Stomach (tissue), 8 donors: ENCODE measurements at regions not wholly inside any gene's neighbourhood (a gene's known extent, or its start where the extent isn't known, plus 50 kb on each side); places are given as distances from the start of the nearest gene placed in this dataset.

Experiments
- DNase-seq, 2 donors: peaks; one replicate each; pipeline versions ENCODE4 v3.0.0 to v3.0.0-alpha.2; 2013 to 2019
- H3K27ac ChIP-seq, 5 donors: fragments of 200-600 bp in 4 of 5; sonication (generic) in 4 of 5; one replicate each; pipeline ENCODE4 v1.5.1; 2013 to 2019; ENCODE audit warnings: mild to moderate bottlenecking in 1 of 5, moderate library complexity in 1 of 5
- H3K27me3 ChIP-seq, 3 donors: fragments of 200-600 bp; sonication (generic); one replicate each; pipeline ENCODE4 v1.5.1; 2017 to 2019; ENCODE audit warnings: mixed run types in 1 of 3
- H3K36me3 ChIP-seq, 4 donors: fragments of 200-600 bp; sonication (generic); 1 replicate in 3 of 4; 2 replicates in 1 of 4; pipeline ENCODE4 v1.5.1; 2016 to 2019
- H3K4me1 ChIP-seq, 4 donors: fragments of 200-600 bp; sonication (generic); one replicate each; pipeline ENCODE4 v1.5.1; 2016 to 2019
- H3K4me3 ChIP-seq, 4 donors: fragments of 200-600 bp; sonication (generic) in 3 of 4; one replicate each; pipeline ENCODE4 v1.5.1; 2016 to 2019; ENCODE audit warnings: mild to moderate bottlenecking in 1 of 4
- H3K9me3 ChIP-seq, 4 donors: fragments of 200-600 bp; sonication (generic); one replicate each; pipeline ENCODE4 v1.5.1; 2016 to 2019
- EP300 ChIP-seq: sonication (generic); formaldehyde crosslinking; IDR thresholded peaks from one replicate; pipeline ENCODE4 v1.6.1; 2017; ENCODE audit warnings: antibody characterized with exemption
- POLR2A ChIP-seq, 4 donors: fragments of 450-650 bp; IDR thresholded peaks; one replicate each; pipeline ENCODE4 v1.6.1; 2016; ENCODE audit warnings: antibody characterized with exemption in 4 of 4, control low read depth in 2 of 4, mild to moderate bottlenecking in 1 of 4, moderate library complexity in 1 of 4
- POLR2AphosphoS5 ChIP-seq, 3 donors: sonication (generic); formaldehyde crosslinking; IDR thresholded peaks; one replicate each; pipeline ENCODE4 v1.6.1; 2016; ENCODE audit warnings: antibody characterized with exemption in 3 of 3
- WGBS, 5 donors: extraction: QIAGEN DNeasy Blood & Tissue Kit in 3 of 5; methylation state at CpG; one replicate each; pipeline versions ENCODE4 v1.1.5 to v1.1.7; 2013 to 2018; 5-methylcytosine and 5-hydroxymethylcytosine counted together
- intact Hi-C: fragments of 100-400 bp; cut with DNase I; formaldehyde crosslinking; loops from one replicate; pipeline ENCODE4 v1.15.1; 2023; ENCODE audit warnings: low total_unique reads
- TF ChIP-seq, protein P1 (sequence below), 7 experiments: fragments of 450-650 bp in 4 of 7; fragments of 200-600 bp in 3 of 7; sonication (generic) in 3 of 7; IDR thresholded peaks; one replicate each; pipeline ENCODE4 v1.5.1; 2016 to 2019; ENCODE audit warnings: antibody characterized with exemption in 7 of 7, control low read depth in 2 of 7, mild to moderate bottlenecking in 1 of 7
- donor health status: healthy with polysubstance abuse.
- donor health status: Bipolar disorder and iron deficiency.
- donor health status: healthy.

DNA sequence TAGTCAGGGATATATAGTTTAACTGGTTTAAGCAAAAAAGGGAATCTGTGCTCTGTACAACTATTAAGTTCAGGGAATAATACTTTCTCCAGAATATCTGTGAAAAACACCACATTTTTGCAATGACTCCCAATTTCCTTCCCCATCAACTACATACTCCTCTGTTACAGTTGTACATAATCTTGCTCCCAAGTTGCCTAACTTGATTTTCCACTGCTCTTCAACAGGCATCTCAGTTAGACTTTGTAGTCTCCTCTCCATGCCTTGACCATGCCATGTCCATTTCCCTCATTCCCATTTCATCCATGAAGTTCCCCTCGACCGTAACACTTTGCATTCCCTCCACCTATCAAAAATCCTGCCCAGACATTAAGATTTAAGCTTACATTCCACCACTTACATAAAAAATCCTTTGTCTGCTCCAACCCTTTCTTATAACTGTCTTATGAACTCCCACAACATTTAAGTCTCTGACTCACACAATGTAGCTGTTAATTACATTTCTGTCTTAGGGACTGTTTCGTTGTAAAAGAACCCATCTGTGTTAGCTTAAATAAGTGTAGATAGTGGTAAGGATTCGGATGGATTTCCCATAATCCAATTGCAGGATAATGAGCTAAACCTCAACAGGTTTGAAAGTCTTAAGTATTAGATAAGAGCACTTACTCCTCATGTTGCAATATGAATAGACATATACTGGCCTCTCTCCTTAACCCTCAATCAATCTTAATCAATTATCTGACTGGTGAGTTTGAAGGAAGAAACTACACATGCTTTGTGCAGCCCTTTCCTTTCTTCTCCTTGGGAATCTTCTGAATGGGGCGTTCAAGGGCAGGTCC, 156.5 kb downstream of the PAWR start:
- Histone ChIP-seq H3K27ac (no peak overlapping the region), H3K9me3 (no peaks in the 10 kb centered on the region), H3K36me3 (no peaks in the 10 kb centered on the region), H3K4me1 (no peaks in the 10 kb centered on the region), H3K4me3 (no peak overlapping the region), H3K27me3 (no peaks in the 10 kb centered on the region)
- 84 to 93% (median 89%) methylated on average over 5 of the region's 5 CpGs for WGBS, 5 donors
- no peak for DNase-seq
- TF ChIP-seq, protein P1, sequence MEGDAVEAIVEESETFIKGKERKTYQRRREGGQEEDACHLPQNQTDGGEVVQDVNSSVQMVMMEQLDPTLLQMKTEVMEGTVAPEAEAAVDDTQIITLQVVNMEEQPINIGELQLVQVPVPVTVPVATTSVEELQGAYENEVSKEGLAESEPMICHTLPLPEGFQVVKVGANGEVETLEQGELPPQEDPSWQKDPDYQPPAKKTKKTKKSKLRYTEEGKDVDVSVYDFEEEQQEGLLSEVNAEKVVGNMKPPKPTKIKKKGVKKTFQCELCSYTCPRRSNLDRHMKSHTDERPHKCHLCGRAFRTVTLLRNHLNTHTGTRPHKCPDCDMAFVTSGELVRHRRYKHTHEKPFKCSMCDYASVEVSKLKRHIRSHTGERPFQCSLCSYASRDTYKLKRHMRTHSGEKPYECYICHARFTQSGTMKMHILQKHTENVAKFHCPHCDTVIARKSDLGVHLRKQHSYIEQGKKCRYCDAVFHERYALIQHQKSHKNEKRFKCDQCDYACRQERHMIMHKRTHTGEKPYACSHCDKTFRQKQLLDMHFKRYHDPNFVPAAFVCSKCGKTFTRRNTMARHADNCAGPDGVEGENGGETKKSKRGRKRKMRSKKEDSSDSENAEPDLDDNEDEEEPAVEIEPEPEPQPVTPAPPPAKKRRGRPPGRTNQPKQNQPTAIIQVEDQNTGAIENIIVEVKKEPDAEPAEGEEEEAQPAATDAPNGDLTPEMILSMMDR (IDR thresholded peaks at IDR 0.05), result no peak
- TF ChIP-seq POLR2AphosphoS5 (IDR thresholded peaks at IDR 0.05) (no peak), EP300 (no peak)
- intact Hi-C loops, result no loop called here

DNA sequence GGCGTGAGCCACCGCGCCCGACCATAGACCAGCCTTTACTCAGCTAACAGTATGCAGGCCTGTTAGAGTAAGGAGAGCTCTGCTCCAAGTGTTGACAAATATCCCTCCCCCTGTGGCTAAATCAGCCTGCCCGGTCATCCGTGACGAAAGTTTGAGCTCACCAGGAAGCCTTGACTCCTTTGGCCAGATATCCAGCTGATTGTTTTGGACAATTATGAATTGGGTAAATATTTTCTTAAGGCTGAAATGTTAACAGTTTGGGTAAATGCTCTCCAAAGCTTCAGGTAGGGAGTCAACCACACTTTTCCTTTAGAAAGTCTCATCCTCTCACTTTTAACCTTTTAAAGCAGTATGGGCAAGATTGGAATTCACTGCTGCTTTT, 157.9 kb downstream of the PAWR start:
- H3K4me1 ChIP-seq, result no peaks in the 10 kb centered on the region
- intact Hi-C loops, result no loop called here
- 61 to 71% (median 67%) methylated on average over 7 of the region's 7 CpGs for WGBS, 5 donors
- H3K27ac ChIP-seq, result no peak overlapping the region
- no peaks in the 10 kb centered on the region for H3K27me3 ChIP-seq
- H3K36me3 ChIP-seq, result no peaks in the 10 kb centered on the region
- H3K4me3 ChIP-seq, result no peak overlapping the region
- no peak for DNase-seq
- no peaks in the 10 kb centered on the region for H3K9me3 ChIP-seq
- TF ChIP-seq, protein P1 (IDR thresholded peaks at IDR 0.05), result no peak
- TF ChIP-seq POLR2AphosphoS5 (IDR thresholded peaks at IDR 0.05) (no peak), POLR2A (IDR thresholded peaks at IDR 0.05) (no peak)

DNA sequence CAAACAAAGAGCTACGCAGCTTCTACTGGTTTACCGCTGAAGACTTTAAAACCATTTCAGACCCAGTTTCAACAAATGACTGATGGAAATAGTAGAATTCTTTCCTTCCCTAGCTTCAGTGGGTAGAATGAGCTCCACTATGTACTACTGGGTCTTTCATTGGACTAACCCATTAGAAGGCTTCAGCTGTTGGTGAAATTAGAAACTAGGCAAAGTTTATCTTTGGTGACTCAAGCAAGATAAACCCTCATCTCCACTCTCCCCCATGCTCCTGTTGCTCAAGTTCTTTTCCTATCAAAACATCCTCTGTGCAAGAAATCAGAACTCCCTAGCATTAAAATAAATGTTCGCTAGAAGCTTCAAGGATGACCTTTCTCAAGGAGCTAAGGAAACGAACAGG, 159.2 kb downstream of the PAWR start:
- no peaks in the 10 kb centered on the region for H3K27me3 ChIP-seq
- WGBS, 5 donors, result 85 to 92% (median 90%) methylated on average over 4 of the region's 4 CpGs
- intact Hi-C loops, result no loop called here

DNA sequence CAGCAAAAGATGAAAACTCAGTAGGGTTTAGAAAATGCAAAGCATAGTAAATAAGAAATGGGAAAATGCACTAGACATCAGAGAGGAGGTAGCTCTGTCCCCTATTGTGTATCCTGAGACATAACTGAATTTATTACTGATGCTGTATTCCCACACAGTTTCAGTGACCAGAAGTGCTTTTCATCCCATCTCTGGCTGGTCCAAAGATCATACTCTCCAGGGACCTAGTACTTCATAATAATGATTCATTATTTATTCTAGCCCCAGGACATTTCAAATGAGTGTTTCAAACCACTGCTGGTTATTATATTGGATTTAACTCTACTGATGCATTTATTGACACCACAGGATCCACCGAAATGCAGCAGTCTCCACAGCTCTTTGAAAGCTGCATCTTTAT, 163.3 kb downstream of the PAWR start:
- Histone ChIP-seq H3K27me3 (no peaks in the 10 kb centered on the region), H3K27ac (no peak overlapping the region), H3K4me3 (no peak overlapping the region), H3K9me3 (no peaks in the 10 kb centered on the region), H3K4me1 (peaks cover 0 to 6% (median 2%) of the 10 kb centered on the region in 4 donors), H3K36me3 (no peaks in the 10 kb centered on the region)
- DNase-seq, result no peak
- intact Hi-C loops, result no loop called here
- TF ChIP-seq, protein P1 (IDR thresholded peaks at IDR 0.05), result no peak
- no peak for TF ChIP-seq POLR2AphosphoS5 (IDR thresholded peaks at IDR 0.05)
- TF ChIP-seq EP300, result no peak
- no peak for TF ChIP-seq POLR2A (IDR thresholded peaks at IDR 0.05)
- WGBS, 5 donors, result 86 to 100% (median 93%) methylated on average over 1 of the region's 1 CpG

More for the DNA sequence above, 159.2 kb downstream of the PAWR start:
- no peak overlapping the region for H3K4me3 ChIP-seq
- H3K36me3 ChIP-seq, result no peaks in the 10 kb centered on the region
- no peak overlapping the region for H3K27ac ChIP-seq
- TF ChIP-seq POLR2A (IDR thresholded peaks at IDR 0.05), result no peak
- no peak for TF ChIP-seq EP300
- TF ChIP-seq POLR2AphosphoS5 (IDR thresholded peaks at IDR 0.05), result no peak
- TF ChIP-seq, protein P1 (IDR thresholded peaks at IDR 0.05), result no peak
- H3K4me1 ChIP-seq, result no peaks in the 10 kb centered on the region
- no peak for DNase-seq
- no peaks in the 10 kb centered on the region for H3K9me3 ChIP-seq
